HEK293 (cell line): ENCODE measurements at regions not wholly inside any gene's neighbourhood (a gene's known extent, or its start where the extent isn't known, plus 50 kb on each side); places are given as distances from the start of the nearest gene placed in this dataset.

Experiments
- CTCF ChIA-PET: fragments of 350-600 bp; formaldehyde crosslinking; extraction: SDS; loops from one replicate; lab custom pipeline; 2021; ENCODE audit warnings: antibody characterized with exemption; lab: Yijun Ruan, JAX
- POLR2A ChIA-PET: fragments of 300-600 bp; formaldehyde crosslinking; extraction: SDS; loops from one replicate; lab custom pipeline; 2020; ENCODE audit warnings: antibody characterized with exemption, inconsistent platforms; lab: Yijun Ruan, JAX
- H3K27ac ChIP-seq: fragments of 200-500 bp; sonication (Bioruptor generic); 2 replicates; pipeline ENCODE4 v1.5.1; 2014; ENCODE audit warnings: low read depth, low read length, control low read depth, inconsistent platforms; ENCODE audit errors: extremely low read depth
- H3K36me3 ChIP-seq, 2 experiments: fragments of 200-500 bp in 1 of 2; sonication (Bioruptor generic) in 1 of 2; 1 replicate in 1 of 2; 2 replicates in 1 of 2; pipeline ENCODE4 v1.5.1; 2014 to 2017; ENCODE audit warnings: inconsistent platforms in 2 of 2, low read length in 2 of 2; ENCODE audit not compliant: control insufficient read depth in 2 of 2, insufficient read depth in 1 of 2
- H3K4me1 ChIP-seq: fragments of 200-500 bp; sonication (Bioruptor generic); 2 replicates; pipeline ENCODE4 v1.5.1; 2014; ENCODE audit warnings: mild to moderate bottlenecking, low read length, inconsistent platforms; ENCODE audit not compliant: control insufficient read depth, insufficient read depth
- H3K4me3 ChIP-seq: 2 replicates; pipeline ENCODE4 v1.5.1; 2011; ENCODE audit warnings: low read depth, mild to moderate bottlenecking, control low read depth, low read length, moderate library complexity
- H3K9me3 ChIP-seq: fragments of 200-500 bp; sonication (Bioruptor generic); 2 replicates; pipeline ENCODE4 v1.5.1; 2014; ENCODE audit warnings: low read depth, low read length, inconsistent platforms; ENCODE audit not compliant: control insufficient read depth, insufficient read depth
- BCL11A ChIP-seq: fragments of 450-650 bp; formaldehyde crosslinking; IDR thresholded peaks from 2 replicates; pipeline ENCODE4 v1.5.1; 2016; ENCODE audit warnings: low read depth, missing biosample characterization, missing genetic modification characterization
- MYNN ChIP-seq: fragments of 450-650 bp; formaldehyde crosslinking; IDR thresholded peaks from 2 replicates; pipeline ENCODE4 v1.5.1; 2016; ENCODE audit warnings: missing biosample characterization, missing genetic modification characterization, borderline replicate concordance
- MZF1 ChIP-seq: fragments of 450-650 bp; formaldehyde crosslinking; IDR thresholded peaks from 2 replicates; pipeline ENCODE4 v1.5.1; 2017; ENCODE audit warnings: missing biosample characterization, missing genetic modification characterization, borderline replicate concordance
- OSR2 ChIP-seq: fragments of 450-650 bp; formaldehyde crosslinking; IDR thresholded peaks from 2 replicates; pipeline ENCODE4 v1.5.1; 2016; ENCODE audit warnings: missing biosample characterization, missing genetic modification characterization
- OVOL3 ChIP-seq: fragments of 450-650 bp; formaldehyde crosslinking; IDR thresholded peaks from 2 replicates; pipeline ENCODE4 v1.5.1; 2016; ENCODE audit warnings: missing biosample characterization, missing genetic modification characterization
- REST ChIP-seq: fragments of 450-650 bp; formaldehyde crosslinking; IDR thresholded peaks from 2 replicates; pipeline ENCODE4 v1.5.1; 2016; ENCODE audit warnings: missing biosample characterization, missing genetic modification characterization
- WT1 ChIP-seq: fragments of 450-650 bp; formaldehyde crosslinking; IDR thresholded peaks from 2 replicates; pipeline ENCODE4 v1.5.1; 2016; ENCODE audit warnings: missing biosample characterization, missing genetic modification characterization
- ZBTB17 ChIP-seq: fragments of 450-650 bp; formaldehyde crosslinking; IDR thresholded peaks from 2 replicates; pipeline ENCODE4 v1.5.1; 2016; ENCODE audit warnings: missing biosample characterization, missing genetic modification characterization
- ZBTB49 ChIP-seq: fragments of 450-650 bp; formaldehyde crosslinking; IDR thresholded peaks from 2 replicates; pipeline ENCODE4 v1.5.1; 2016; ENCODE audit warnings: missing biosample characterization, missing genetic modification characterization, low read depth
- ZFP3 ChIP-seq: fragments of 450-650 bp; formaldehyde crosslinking; IDR thresholded peaks from 2 replicates; pipeline ENCODE4 v1.5.1; 2016; ENCODE audit warnings: low read depth, missing biosample characterization, missing genetic modification characterization
- ZNF140 ChIP-seq: fragments of 450-650 bp; formaldehyde crosslinking; IDR thresholded peaks from 2 replicates; pipeline ENCODE4 v1.5.1; 2016; ENCODE audit warnings: missing biosample characterization, missing genetic modification characterization
- ZNF280C ChIP-seq: fragments of 450-650 bp; formaldehyde crosslinking; IDR thresholded peaks from 2 replicates; pipeline ENCODE4 v1.5.1; 2016; ENCODE audit warnings: missing biosample characterization, missing genetic modification characterization
- ZNF341 ChIP-seq: fragments of 450-650 bp; formaldehyde crosslinking; IDR thresholded peaks from 2 replicates; pipeline ENCODE4; 2016; ENCODE audit warnings: low read depth, missing biosample characterization, missing genetic modification characterization
- ZNF423 ChIP-seq: fragments of 450-650 bp; formaldehyde crosslinking; IDR thresholded peaks from 2 replicates; pipeline ENCODE4 v1.5.1; 2016; ENCODE audit warnings: missing biosample characterization, missing genetic modification characterization
- ZNF707 ChIP-seq: fragments of 450-650 bp; formaldehyde crosslinking; IDR thresholded peaks from 2 replicates; pipeline ENCODE4 v1.5.1; 2016; ENCODE audit warnings: missing biosample characterization, missing genetic modification characterization

- TF ChIP-seq ZNF707 (tag by site-specific recombination) (no peak), MZF1 (peak; percentile 76; the same call in 1 of the 2 replicates), ZNF423 (tag by site-specific recombination) (peak; percentile 71), MYNN (tag by site-specific recombination) (no peak), OVOL3 (tag by site-specific recombination) (0 out of 2 replicates have a peak, but pooled peaks have one; percentile 17), BCL11A (tag by site-specific recombination) (0 out of 2 replicates have a peak, but pooled peaks have one; percentile 54), ZNF341 (tag by site-specific recombination) (peak; percentile 98), OSR2 (tag by site-specific recombination) (peak; percentile 18; the same call in 1 of the 2 replicates)
These were observed 73.3 kb upstream of the ZBED5 start (continued) for GRCh38 chr11:10930972-10931760.

GRCh38 chr11:10930224-10930971 lies 72.5 kb upstream of the ZBED5 start:
- Histone ChIP-seq H3K36me3 (no peaks in the 10 kb centered on the region), H3K4me1 (no peaks in the 10 kb centered on the region), H3K27ac (peak overlapping the region; percentile 74; the same call in 1 of the 2 replicates), H3K4me3 (peak overlapping the region; percentile 55), H3K9me3 (no peaks in the 10 kb centered on the region)
- ChIA-PET POLR2A (interaction anchor here (0.6 to 3.4 kb wide), 7 partner anchors 14 to 205 kb away, joined by 3 to 57 read pairs (median 6); partner anchors contain the start of genes EIF4G2 and ZBED5), CTCF (interaction anchor here (0.6 to 5.7 kb wide), 9 partner anchors 10 to 1040 kb away, joined by 3 to 150 read pairs (median 4); no protein-coding TSS in a partner anchor)
- TF ChIP-seq ZFP3 (tag by site-specific recombination) (peak; percentile 46; the same call in 1 of the 2 replicates), ZNF140 (tag by site-specific recombination) (no peak), ZNF280C (tag by site-specific recombination) (no peak)

- Histone ChIP-seq H3K36me3 (no peaks in the 10 kb centered on the region), H3K4me1 (no peaks in the 10 kb centered on the region), H3K27ac (no peak overlapping the region), H3K4me3 (no peak overlapping the region), H3K9me3 (no peaks in the 10 kb centered on the region)
- ChIA-PET CTCF (interaction anchor here (0.6 to 1.7 kb wide), 4 partner anchors 48 to 1037 kb away, joined by 3 to 8 read pairs (median 4); no protein-coding TSS in a partner anchor), POLR2A (interaction anchor here (1.1 to 3.5 kb wide), 3 partner anchors 33 to 119 kb away, joined by 3 to 21 read pairs (median 16); partner anchors contain the start of genes EIF4G2 and ZBED5)
- TF ChIP-seq REST (no peak), WT1 (tag by site-specific recombination) (no peak), ZBTB49 (no peak), ZBTB17 (no peak)
These were observed 69.7 kb upstream of the ZBED5 start for GRCh38 chr11:10927538-10927937.
